ENCODE measurements at regions not wholly inside any gene's neighbourhood (a gene's known extent, or its start where the extent isn't known, plus 50 kb on each side); places are given as distances from the start of the nearest gene placed in this dataset.

GRCh38 chr22:47691152-47691895 is 928.9 kb downstream of the TBC1D22A start:
- TF ChIP-seq POLR2AphosphoS5 (IDR thresholded peaks at IDR 0.05; ENCODE audit: low read depth, low read length): no peak
- TF ChIP-seq JUND (IDR thresholded peaks at IDR 0.05): no peak
- no peak for TF ChIP-seq CTCF (IDR thresholded peaks at IDR 0.05 in 2 of 3, conservative IDR thresholded peaks at IDR 0.05 in 1 of 3; ENCODE audit: borderline replicate concordance in 1 of 3, insufficient read depth in 1 of 3, low read depth in 2 of 3, low read length in 2 of 3)
- TF ChIP-seq POLR2A (IDR thresholded peaks at IDR 0.05; ENCODE audit: borderline replicate concordance, extremely low read depth, insufficient read depth, insufficient read length): no peak
- no peak for TF ChIP-seq EZH2 (IDR thresholded peaks at IDR 0.05)
- no peak for TF ChIP-seq ZBTB33 (IDR thresholded peaks at IDR 0.05; ENCODE audit: extremely low read depth, insufficient replicate concordance, low read length)
- TF ChIP-seq RAD21 (IDR thresholded peaks at IDR 0.05; ENCODE audit: low read depth): no peak
- TF ChIP-seq ELF1 (IDR thresholded peaks at IDR 0.05; ENCODE audit: borderline replicate concordance, low read depth): no peak
- no peak for TF ChIP-seq TCF7L2 (IDR thresholded peaks at IDR 0.05; ENCODE audit: borderline replicate concordance, extremely low read depth, insufficient read depth, insufficient read length)
